Ecto neural progenitor cell (in vitro differentiated cells): ENCODE measurements at regions not wholly inside any gene's neighbourhood (a gene's known extent, or its start where the extent isn't known, plus 50 kb on each side); places are given as distances from the start of the nearest gene placed in this dataset.
"Not testable (repeated sequence)": the region's sequence is repeated elsewhere in the genome, so short reads cannot be mapped to it uniquely, and the experiment has no call there.

Source experiments
- DNase-seq: peaks from one replicate; pipeline ENCODE4 v3.0.0-alpha.2; 2018; ENCODE audit warnings: low spot score

GRCh38 chr22:11017108-11017507 lies 4510.9 kb upstream of the OR11H1 start:
- not testable (repeated sequence) for DNase-seq

GRCh38 chr22:11020522-11020921 lies 4507.5 kb upstream of the OR11H1 start:
- DNase-seq, result not testable (repeated sequence)

- not testable (repeated sequence) for DNase-seq
Measured at GRCh38 chr22:11026541-11026940, 4501.5 kb upstream of the OR11H1 start.

- DNase-seq, result not testable (repeated sequence)
Measured at GRCh38 chr22:11027064-11027463, 4500.9 kb upstream of the OR11H1 start.

- DNase-seq, result peak; percentile 40
Measured at GRCh38 chr22:11027532-11027931, 4500.5 kb upstream of the OR11H1 start.

GRCh38 chr22:11028180-11028579 lies 4499.8 kb upstream of the OR11H1 start:
- not testable (repeated sequence) for DNase-seq

GRCh38 chr22:11029534-11029933 lies 4498.5 kb upstream of the OR11H1 start:
- peak; percentile 39 for DNase-seq

GRCh38 chr22:11029967-11030366 lies 4498.0 kb upstream of the OR11H1 start:
- peak; percentile 36 for DNase-seq

- peak; percentile 29 for DNase-seq
Measured at GRCh38 chr22:11030571-11031410, 4497.2 kb upstream of the OR11H1 start.

- peak; percentile 48 for DNase-seq
Measured at GRCh38 chr22:11032115-11032514, 4495.9 kb upstream of the OR11H1 start.

- DNase-seq, result peak; percentile 26
Measured at GRCh38 chr22:11034660-11034987, 4493.4 kb upstream of the OR11H1 start.

GRCh38 chr22:11035031-11035873 lies 4492.7 kb upstream of the OR11H1 start:
- peak; percentile 23 for DNase-seq

- not testable (repeated sequence) for DNase-seq
Measured at GRCh38 chr22:11037314-11037713, 4490.7 kb upstream of the OR11H1 start.

- DNase-seq, result peak; percentile 52
Measured at GRCh38 chr22:11037814-11038213, 4490.2 kb upstream of the OR11H1 start.

GRCh38 chr22:11038786-11039185 lies 4489.2 kb upstream of the OR11H1 start:
- peak; percentile 45 for DNase-seq

GRCh38 chr22:11041416-11041815 lies 4486.6 kb upstream of the OR11H1 start:
- DNase-seq, result not testable (repeated sequence)

- no peak for DNase-seq
Measured at GRCh38 chr22:11042116-11042515, 4485.9 kb upstream of the OR11H1 start.

GRCh38 chr22:11043289-11043688 lies 4484.7 kb upstream of the OR11H1 start:
- DNase-seq, result not testable (repeated sequence)

- not testable (repeated sequence) for DNase-seq
Measured at GRCh38 chr22:11048884-11049283, 4479.1 kb upstream of the OR11H1 start.

- DNase-seq, result not testable (repeated sequence)
Measured at GRCh38 chr22:11050226-11050625, 4477.8 kb upstream of the OR11H1 start.

GRCh38 chr22:11051401-11052112 lies 4476.4 kb upstream of the OR11H1 start:
- DNase-seq, result not testable (repeated sequence)
